Hepatocyte (in vitro differentiated cells): ENCODE measurements at regions not wholly inside any gene's neighbourhood (a gene's known extent, or its start where the extent isn't known, plus 50 kb on each side); places are given as distances from the start of the nearest gene placed in this dataset.

Source experiments
- EZH2 ChIP-seq: fragments of 200-600 bp; sonication (generic); IDR thresholded peaks from 2 replicates; pipeline ENCODE4 v1.6.1; 2016; ENCODE audit warnings: antibody characterized with exemption, mild to moderate bottlenecking, borderline replicate concordance
- EZH2phosphoT487 ChIP-seq: fragments of 200-600 bp; sonication (generic); IDR thresholded peaks from one replicate; pipeline ENCODE4 v1.6.1; 2018; ENCODE audit warnings: antibody characterized with exemption, mild to moderate bottlenecking, low read depth, moderate library complexity; ENCODE audit not compliant: unreplicated experiment, severe bottlenecking
- TF ChIP-seq, protein P1 (sequence below): fragments of 200-600 bp; sonication (generic); IDR thresholded peaks from 2 replicates; pipeline ENCODE4 v1.5.1; 2016; ENCODE audit warnings: antibody characterized with exemption, mild to moderate bottlenecking; ENCODE audit not compliant: poor library complexity

DNA sequence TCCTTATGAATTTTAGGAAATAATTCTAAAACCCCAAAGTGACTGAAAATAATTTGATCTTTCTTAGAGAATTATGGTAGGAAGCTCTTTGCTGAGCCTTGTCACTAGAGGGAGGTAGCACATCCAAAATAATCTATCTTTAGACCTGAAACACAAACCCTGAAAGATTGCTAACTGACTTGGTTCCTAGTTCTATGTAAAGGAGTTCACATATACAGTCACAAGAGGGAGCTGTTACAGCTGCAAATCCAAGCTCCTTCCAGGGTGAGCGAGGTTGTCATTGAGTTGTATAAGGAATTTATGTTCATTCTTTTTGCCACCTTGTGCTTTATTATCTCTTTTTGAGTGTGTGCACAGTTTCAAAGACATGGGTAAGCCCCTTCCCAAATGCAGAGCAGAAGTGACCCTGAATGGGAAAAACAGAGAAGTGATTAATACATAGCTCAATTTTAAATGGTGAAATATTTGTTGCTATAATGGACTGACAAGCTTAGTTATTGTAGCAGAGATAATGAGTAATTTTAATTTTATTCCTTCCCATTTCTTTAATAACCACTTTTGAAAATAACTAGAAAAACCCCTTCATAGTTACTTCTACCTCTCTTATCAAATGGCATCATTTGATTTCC lies 387.9 kb downstream of the DAD1 start:
- TF ChIP-seq, protein P1, sequence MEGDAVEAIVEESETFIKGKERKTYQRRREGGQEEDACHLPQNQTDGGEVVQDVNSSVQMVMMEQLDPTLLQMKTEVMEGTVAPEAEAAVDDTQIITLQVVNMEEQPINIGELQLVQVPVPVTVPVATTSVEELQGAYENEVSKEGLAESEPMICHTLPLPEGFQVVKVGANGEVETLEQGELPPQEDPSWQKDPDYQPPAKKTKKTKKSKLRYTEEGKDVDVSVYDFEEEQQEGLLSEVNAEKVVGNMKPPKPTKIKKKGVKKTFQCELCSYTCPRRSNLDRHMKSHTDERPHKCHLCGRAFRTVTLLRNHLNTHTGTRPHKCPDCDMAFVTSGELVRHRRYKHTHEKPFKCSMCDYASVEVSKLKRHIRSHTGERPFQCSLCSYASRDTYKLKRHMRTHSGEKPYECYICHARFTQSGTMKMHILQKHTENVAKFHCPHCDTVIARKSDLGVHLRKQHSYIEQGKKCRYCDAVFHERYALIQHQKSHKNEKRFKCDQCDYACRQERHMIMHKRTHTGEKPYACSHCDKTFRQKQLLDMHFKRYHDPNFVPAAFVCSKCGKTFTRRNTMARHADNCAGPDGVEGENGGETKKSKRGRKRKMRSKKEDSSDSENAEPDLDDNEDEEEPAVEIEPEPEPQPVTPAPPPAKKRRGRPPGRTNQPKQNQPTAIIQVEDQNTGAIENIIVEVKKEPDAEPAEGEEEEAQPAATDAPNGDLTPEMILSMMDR: peak; percentile 73
- no peak for TF ChIP-seq EZH2phosphoT487
- no peak for TF ChIP-seq EZH2
